GM23338 (cell line): ENCODE measurements at regions not wholly inside any gene's neighbourhood (a gene's known extent, or its start where the extent isn't known, plus 50 kb on each side); places are given as distances from the start of the nearest gene placed in this dataset.

Experiments
- ATAC-seq: fragments of 200-7000 bp; cut with Tn5 transposase; 3 replicates; pipeline ENCODE4 v1.9.1; 2020
- DNase-seq: peaks from one replicate; pipeline ENCODE4 v3.0.0-alpha.2; 2015; ENCODE audit warnings: low spot score
- H2AFZ ChIP-seq: fragments of 200-600 bp; sonication (generic); 2 replicates; pipeline ENCODE4 v1.8.0; 2016; ENCODE audit warnings: antibody characterized with exemption, mild to moderate bottlenecking, moderate library complexity
- H3F3A ChIP-seq: fragments of 200-600 bp; sonication (generic); replicated peaks from 2 replicates; pipeline ENCODE4 v1.8.0; 2017; ENCODE audit warnings: antibody characterized with exemption, mixed run types, low read depth
- H3K27ac ChIP-seq: fragments of 200-600 bp; sonication (generic); 2 replicates; pipeline ENCODE4 v1.6.1; 2016; ENCODE audit warnings: low read depth
- H3K27me3 ChIP-seq: fragments of 200-600 bp; sonication (generic); 2 replicates; pipeline ENCODE4 v1.8.0; 2016; ENCODE audit warnings: mild to moderate bottlenecking, mixed run types, moderate library complexity; ENCODE audit not compliant: insufficient read depth
- H3K36me3 ChIP-seq: fragments of 200-600 bp; sonication (generic); 2 replicates; pipeline ENCODE4 v1.8.0; 2016; ENCODE audit warnings: mild to moderate bottlenecking; ENCODE audit not compliant: insufficient read depth
- H3K4me1 ChIP-seq: fragments of 200-600 bp; sonication (generic); 2 replicates; pipeline ENCODE4 v1.8.0; 2016; ENCODE audit warnings: mild to moderate bottlenecking, moderate library complexity; ENCODE audit not compliant: insufficient read depth
- H3K4me2 ChIP-seq: fragments of 200-600 bp; sonication (generic); 2 replicates; pipeline ENCODE4 v1.7.1; 2017; ENCODE audit warnings: mixed run types
- H3K4me3 ChIP-seq: fragments of 200-600 bp; sonication (generic); 2 replicates; pipeline ENCODE4 v1.6.1; 2016; ENCODE audit warnings: mixed run types
- H3K79me2 ChIP-seq: fragments of 200-600 bp; sonication (generic); replicated peaks from 2 replicates; pipeline ENCODE4 v1.8.0; 2017; ENCODE audit warnings: mild to moderate bottlenecking; ENCODE audit not compliant: insufficient read depth
- H3K9me2 ChIP-seq: fragments of 200-600 bp; sonication (generic); 2 replicates; pipeline ENCODE4 v1.8.0; 2017; ENCODE audit not compliant: insufficient read depth
- H4K20me1 ChIP-seq: fragments of 200-600 bp; sonication (generic); replicated peaks from 2 replicates; pipeline ENCODE4 v1.8.0; 2017; ENCODE audit warnings: mild to moderate bottlenecking; ENCODE audit not compliant: insufficient read depth
- H3K27ac Mint-ChIP-seq: 2 replicates; pipeline ENCODE4 v1.8.0; 2020; ENCODE audit warnings: inconsistent platforms, mild to moderate bottlenecking, moderate library complexity, mixed read lengths
- H3K27me3 Mint-ChIP-seq: 3 replicates; pipeline ENCODE4 v1.8.0; 2022; ENCODE audit warnings: low read depth, mild to moderate bottlenecking, moderate library complexity, mixed read lengths, inconsistent platforms; ENCODE audit not compliant: insufficient read depth, poor library complexity
- H3K36me3 Mint-ChIP-seq: 3 replicates; pipeline ENCODE4 v1.8.0; 2021; ENCODE audit warnings: low read depth, mild to moderate bottlenecking, inconsistent platforms, moderate library complexity, mixed read lengths
- H3K4me1 Mint-ChIP-seq: 3 replicates; pipeline ENCODE4 v1.8.0; 2020; ENCODE audit warnings: mild to moderate bottlenecking, inconsistent platforms, mixed read lengths
- H3K4me3 Mint-ChIP-seq: 3 replicates; pipeline ENCODE4 v1.8.0; 2021; ENCODE audit warnings: moderate library complexity, mild to moderate bottlenecking, inconsistent platforms, mixed read lengths
- H3K9me3 Mint-ChIP-seq: 3 replicates; pipeline ENCODE4 v1.8.0; 2020; ENCODE audit warnings: moderate library complexity, mild to moderate bottlenecking, inconsistent platforms, mixed read lengths
- EZH2 ChIP-seq: fragments of 200-600 bp; sonication (generic); IDR thresholded peaks from one replicate; pipeline ENCODE4 v1.8.0; 2017; ENCODE audit warnings: antibody characterized with exemption, mild to moderate bottlenecking, low read depth; ENCODE audit not compliant: unreplicated experiment
- EZH2phosphoT487 ChIP-seq: fragments of 200-600 bp; sonication (generic); IDR thresholded peaks from one replicate; pipeline ENCODE4 v1.8.1; 2018; ENCODE audit warnings: antibody characterized with exemption; ENCODE audit not compliant: unreplicated experiment
- NANOG ChIP-seq: IDR thresholded peaks from 2 replicates; pipeline ENCODE4 v1.6.1; 2016; ENCODE audit warnings: antibody characterized with exemption, borderline replicate concordance
- POLR2AphosphoS5 ChIP-seq: IDR thresholded peaks from 2 replicates; pipeline ENCODE4 v1.6.1; 2016; ENCODE audit warnings: antibody characterized with exemption, low read depth
- STAT1 ChIP-seq: IDR thresholded peaks from one replicate; pipeline ENCODE4 v1.6.1; 2016; ENCODE audit warnings: antibody characterized with exemption; ENCODE audit not compliant: unreplicated experiment
- ZNF114 ChIP-seq: fragments of 250-450 bp; sonication (Bioruptor Pico); IDR thresholded peaks from 2 replicates; pipeline ENCODE4 v1.5.0; 2020; ENCODE audit warnings: mild to moderate bottlenecking, moderate library complexity
- ZNF331 ChIP-seq: fragments of 250-450 bp; sonication (Bioruptor Pico); IDR thresholded peaks from 2 replicates; pipeline ENCODE4 v1.5.0; 2020; ENCODE audit warnings: low read depth, mild to moderate bottlenecking, moderate library complexity
- TF ChIP-seq, protein P1 (sequence below): IDR thresholded peaks from one replicate; pipeline ENCODE4 v1.6.1; 2018; ENCODE audit warnings: antibody characterized with exemption; ENCODE audit not compliant: unreplicated experiment
- TF ChIP-seq, protein P2 (sequence below): IDR thresholded peaks from 2 replicates; pipeline ENCODE4 v1.6.1; 2016; ENCODE audit warnings: antibody characterized with exemption
- TF ChIP-seq, protein P3 (sequence below): fragments of 250-450 bp; sonication (Bioruptor Pico); IDR thresholded peaks from 2 replicates; pipeline ENCODE4 v1.5.0; 2020; ENCODE audit warnings: mild to moderate bottlenecking, moderate library complexity

DNA sequence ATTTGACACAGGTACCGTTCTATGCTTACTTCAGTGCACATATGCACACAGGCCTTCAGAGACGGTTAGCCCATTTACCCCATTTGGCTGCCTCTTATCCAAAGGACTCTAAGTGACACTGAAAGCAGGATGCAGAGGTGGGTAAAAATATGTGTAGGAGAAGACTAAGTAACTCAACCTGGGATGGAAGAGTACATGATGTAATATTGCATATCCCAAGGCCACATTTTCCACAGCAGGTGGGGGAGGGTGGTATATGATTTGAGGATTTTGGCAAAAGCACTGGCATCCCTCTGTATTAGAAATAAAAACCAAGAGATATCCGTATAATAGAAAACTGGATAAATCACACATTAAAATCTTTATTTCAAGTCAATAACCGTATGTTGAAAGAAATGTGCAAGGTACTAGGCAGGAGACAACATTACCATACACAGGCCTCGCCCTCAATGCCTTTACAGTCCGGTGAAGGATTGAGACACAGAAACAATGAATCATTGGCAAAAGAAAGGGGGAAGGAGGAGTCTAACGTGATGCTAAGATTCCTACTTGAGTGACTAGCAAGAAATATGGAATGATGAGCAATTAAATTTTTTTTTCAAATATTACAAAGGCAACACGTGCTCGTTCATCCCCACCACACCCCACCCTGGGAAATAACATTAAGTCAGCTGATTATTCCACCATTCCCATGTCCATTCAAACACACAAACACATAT, 161.0 kb upstream of the RASGEF1B start:
- Mint-ChIP-seq H3K4me3 (no peak overlapping the region), H3K27me3 (peaks cover 2% of the 10 kb centered on the region), H3K4me1 (peaks cover 18% of the 10 kb centered on the region), H3K9me3 (no peaks in the 10 kb centered on the region), H3K27ac (no peak overlapping the region), H3K36me3 (no peaks in the 10 kb centered on the region)
- no peak overlapping the region for H3K27ac ChIP-seq
- H3K4me2 ChIP-seq, result no peak overlapping the region
- DNase-seq (no peak), ATAC-seq (no peak)
- H4K20me1 ChIP-seq, result no peaks in the 10 kb centered on the region
- no peaks in the 10 kb centered on the region for H3K36me3 ChIP-seq
- no peaks in the 10 kb centered on the region for H3K9me2 ChIP-seq
- no peaks in the 10 kb centered on the region for H3K79me2 ChIP-seq
- peaks cover 4% of the 10 kb centered on the region for H3K4me1 ChIP-seq
- H3K27me3 ChIP-seq, result no peaks in the 10 kb centered on the region
- no peak overlapping the region for H2AFZ ChIP-seq
- no peak for TF ChIP-seq ZNF114 (CRISPR knock-in tag)
- H3F3A ChIP-seq, result no peaks in the 10 kb centered on the region
- H3K4me3 ChIP-seq, result no peak overlapping the region

DNA sequence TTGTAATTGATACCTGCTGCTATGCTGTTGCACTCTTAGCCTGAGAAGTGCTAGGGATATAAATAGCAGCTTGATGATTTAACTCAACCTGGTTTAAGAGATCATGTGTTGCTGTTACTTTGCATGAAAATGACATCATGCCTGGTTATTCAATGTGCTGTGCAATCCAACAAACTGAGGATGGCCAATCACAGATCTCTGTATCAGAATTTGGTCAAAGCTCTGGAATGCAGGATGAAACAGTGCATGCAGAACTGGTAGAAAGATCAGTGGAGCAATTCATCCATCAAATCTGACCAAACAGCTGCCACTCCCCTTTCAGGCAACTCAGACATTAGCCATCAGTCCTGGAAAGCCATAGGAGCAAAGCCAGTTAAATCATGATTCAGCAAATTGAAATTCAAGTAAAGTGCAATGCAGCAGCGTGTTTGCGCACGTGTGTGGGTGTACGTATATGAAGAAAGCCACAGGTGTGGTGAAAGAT, 160.3 kb upstream of the RASGEF1B start:
- no peaks in the 10 kb centered on the region for H3K9me3 Mint-ChIP-seq
- Histone ChIP-seq H3K27ac (no peak overlapping the region), H3K4me1 (peaks cover 10% of the 10 kb centered on the region), H3K4me3 (no peak overlapping the region), H3K79me2 (no peaks in the 10 kb centered on the region), H3K36me3 (no peaks in the 10 kb centered on the region), H3K27me3 (no peaks in the 10 kb centered on the region), H3K4me2 (no peak overlapping the region), H4K20me1 (no peaks in the 10 kb centered on the region), H2AFZ (no peak overlapping the region), H3K9me2 (no peaks in the 10 kb centered on the region), H3F3A (no peaks in the 10 kb centered on the region)
- H3K4me3 Mint-ChIP-seq, result no peak overlapping the region
- H3K27me3 Mint-ChIP-seq, result peaks cover 2% of the 10 kb centered on the region
- peak overlapping the region; percentile 42; the same call in 1 of the 2 replicates for H3K27ac Mint-ChIP-seq
- H3K4me1 Mint-ChIP-seq, result peaks cover 24% of the 10 kb centered on the region
- no peak for DNase-seq
- no peak; the same call in 2 of the 3 replicates for ATAC-seq
- no peaks in the 10 kb centered on the region for H3K36me3 Mint-ChIP-seq
- TF ChIP-seq EZH2phosphoT487 (no peak), EZH2 (no peak), ZNF331 (CRISPR knock-in tag) (no peak), POLR2AphosphoS5 (no peak), NANOG (no peak), STAT1 (no peak), ZNF114 (CRISPR knock-in tag) (no peak)
- TF ChIP-seq, protein P1, sequence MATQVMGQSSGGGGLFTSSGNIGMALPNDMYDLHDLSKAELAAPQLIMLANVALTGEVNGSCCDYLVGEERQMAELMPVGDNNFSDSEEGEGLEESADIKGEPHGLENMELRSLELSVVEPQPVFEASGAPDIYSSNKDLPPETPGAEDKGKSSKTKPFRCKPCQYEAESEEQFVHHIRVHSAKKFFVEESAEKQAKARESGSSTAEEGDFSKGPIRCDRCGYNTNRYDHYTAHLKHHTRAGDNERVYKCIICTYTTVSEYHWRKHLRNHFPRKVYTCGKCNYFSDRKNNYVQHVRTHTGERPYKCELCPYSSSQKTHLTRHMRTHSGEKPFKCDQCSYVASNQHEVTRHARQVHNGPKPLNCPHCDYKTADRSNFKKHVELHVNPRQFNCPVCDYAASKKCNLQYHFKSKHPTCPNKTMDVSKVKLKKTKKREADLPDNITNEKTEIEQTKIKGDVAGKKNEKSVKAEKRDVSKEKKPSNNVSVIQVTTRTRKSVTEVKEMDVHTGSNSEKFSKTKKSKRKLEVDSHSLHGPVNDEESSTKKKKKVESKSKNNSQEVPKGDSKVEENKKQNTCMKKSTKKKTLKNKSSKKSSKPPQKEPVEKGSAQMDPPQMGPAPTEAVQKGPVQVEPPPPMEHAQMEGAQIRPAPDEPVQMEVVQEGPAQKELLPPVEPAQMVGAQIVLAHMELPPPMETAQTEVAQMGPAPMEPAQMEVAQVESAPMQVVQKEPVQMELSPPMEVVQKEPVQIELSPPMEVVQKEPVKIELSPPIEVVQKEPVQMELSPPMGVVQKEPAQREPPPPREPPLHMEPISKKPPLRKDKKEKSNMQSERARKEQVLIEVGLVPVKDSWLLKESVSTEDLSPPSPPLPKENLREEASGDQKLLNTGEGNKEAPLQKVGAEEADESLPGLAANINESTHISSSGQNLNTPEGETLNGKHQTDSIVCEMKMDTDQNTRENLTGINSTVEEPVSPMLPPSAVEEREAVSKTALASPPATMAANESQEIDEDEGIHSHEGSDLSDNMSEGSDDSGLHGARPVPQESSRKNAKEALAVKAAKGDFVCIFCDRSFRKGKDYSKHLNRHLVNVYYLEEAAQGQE, result no peak
- TF ChIP-seq, protein P2, sequence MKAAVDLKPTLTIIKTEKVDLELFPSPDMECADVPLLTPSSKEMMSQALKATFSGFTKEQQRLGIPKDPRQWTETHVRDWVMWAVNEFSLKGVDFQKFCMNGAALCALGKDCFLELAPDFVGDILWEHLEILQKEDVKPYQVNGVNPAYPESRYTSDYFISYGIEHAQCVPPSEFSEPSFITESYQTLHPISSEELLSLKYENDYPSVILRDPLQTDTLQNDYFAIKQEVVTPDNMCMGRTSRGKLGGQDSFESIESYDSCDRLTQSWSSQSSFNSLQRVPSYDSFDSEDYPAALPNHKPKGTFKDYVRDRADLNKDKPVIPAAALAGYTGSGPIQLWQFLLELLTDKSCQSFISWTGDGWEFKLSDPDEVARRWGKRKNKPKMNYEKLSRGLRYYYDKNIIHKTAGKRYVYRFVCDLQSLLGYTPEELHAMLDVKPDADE, result no peak
- TF ChIP-seq, protein P3, sequence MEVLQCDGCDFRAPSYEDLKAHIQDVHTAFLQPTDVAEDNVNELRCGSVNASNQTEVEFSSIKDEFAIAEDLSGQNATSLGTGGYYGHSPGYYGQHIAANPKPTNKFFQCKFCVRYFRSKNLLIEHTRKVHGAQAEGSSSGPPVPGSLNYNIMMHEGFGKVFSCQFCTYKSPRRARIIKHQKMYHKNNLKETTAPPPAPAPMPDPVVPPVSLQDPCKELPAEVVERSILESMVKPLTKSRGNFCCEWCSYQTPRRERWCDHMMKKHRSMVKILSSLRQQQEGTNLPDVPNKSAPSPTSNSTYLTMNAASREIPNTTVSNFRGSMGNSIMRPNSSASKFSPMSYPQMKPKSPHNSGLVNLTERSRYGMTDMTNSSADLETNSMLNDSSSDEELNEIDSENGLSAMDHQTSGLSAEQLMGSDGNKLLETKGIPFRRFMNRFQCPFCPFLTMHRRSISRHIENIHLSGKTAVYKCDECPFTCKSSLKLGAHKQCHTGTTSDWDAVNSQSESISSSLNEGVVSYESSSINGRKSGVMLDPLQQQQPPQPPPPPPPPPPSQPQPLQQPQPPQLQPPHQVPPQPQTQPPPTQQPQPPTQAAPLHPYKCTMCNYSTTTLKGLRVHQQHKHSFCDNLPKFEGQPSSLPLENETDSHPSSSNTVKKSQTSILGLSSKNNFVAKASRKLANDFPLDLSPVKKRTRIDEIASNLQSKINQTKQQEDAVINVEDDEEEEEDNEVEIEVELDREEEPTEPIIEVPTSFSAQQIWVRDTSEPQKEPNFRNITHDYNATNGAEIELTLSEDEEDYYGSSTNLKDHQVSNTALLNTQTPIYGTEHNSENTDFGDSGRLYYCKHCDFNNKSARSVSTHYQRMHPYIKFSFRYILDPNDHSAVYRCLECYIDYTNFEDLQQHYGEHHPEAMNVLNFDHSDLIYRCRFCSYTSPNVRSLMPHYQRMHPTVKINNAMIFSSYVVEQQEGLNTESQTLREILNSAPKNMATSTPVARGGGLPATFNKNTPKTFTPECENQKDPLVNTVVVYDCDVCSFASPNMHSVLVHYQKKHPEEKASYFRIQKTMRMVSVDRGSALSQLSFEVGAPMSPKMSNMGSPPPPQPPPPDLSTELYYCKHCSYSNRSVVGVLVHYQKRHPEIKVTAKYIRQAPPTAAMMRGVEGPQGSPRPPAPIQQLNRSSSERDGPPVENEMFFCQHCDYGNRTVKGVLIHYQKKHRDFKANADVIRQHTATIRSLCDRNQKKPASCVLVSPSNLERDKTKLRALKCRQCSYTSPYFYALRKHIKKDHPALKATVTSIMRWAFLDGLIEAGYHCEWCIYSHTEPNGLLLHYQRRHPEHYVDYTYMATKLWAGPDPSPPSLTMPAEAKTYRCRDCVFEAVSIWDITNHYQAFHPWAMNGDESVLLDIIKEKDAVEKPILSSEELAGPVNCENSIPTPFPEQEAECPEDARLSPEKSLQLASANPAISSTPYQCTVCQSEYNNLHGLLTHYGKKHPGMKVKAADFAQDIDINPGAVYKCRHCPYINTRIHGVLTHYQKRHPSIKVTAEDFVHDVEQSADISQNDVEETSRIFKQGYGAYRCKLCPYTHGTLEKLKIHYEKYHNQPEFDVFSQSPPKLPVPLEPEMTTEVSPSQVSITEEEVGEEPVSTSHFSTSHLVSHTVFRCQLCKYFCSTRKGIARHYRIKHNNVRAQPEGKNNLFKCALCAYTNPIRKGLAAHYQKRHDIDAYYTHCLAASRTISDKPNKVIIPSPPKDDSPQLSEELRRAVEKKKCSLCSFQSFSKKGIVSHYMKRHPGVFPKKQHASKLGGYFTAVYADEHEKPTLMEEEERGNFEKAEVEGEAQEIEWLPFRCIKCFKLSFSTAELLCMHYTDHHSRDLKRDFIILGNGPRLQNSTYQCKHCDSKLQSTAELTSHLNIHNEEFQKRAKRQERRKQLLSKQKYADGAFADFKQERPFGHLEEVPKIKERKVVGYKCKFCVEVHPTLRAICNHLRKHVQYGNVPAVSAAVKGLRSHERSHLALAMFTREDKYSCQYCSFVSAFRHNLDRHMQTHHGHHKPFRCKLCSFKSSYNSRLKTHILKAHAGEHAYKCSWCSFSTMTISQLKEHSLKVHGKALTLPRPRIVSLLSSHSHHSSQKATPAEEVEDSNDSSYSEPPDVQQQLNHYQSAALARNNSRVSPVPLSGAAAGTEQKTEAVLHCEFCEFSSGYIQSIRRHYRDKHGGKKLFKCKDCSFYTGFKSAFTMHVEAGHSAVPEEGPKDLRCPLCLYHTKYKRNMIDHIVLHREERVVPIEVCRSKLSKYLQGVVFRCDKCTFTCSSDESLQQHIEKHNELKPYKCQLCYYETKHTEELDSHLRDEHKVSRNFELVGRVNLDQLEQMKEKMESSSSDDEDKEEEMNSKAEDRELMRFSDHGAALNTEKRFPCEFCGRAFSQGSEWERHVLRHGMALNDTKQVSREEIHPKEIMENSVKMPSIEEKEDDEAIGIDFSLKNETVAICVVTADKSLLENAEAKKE, result no peak
